Peyer's patch (tissue), 4 donors: ENCODE measurements at regions not wholly inside any gene's neighbourhood (a gene's known extent, or its start where the extent isn't known, plus 50 kb on each side); places are given as distances from the start of the nearest gene placed in this dataset.

ENCODE experiments used
- DNase-seq, 3 donors: peaks; one replicate each; pipeline ENCODE4 v3.0.0-alpha.2; 2017 to 2019
- H3K27ac ChIP-seq, 4 donors: fragments of 200-600 bp; sonication (generic); one replicate each; pipeline ENCODE4 v1.5.1; 2016 to 2019
- H3K27me3 ChIP-seq, 2 donors: fragments of 200-600 bp; sonication (generic); one replicate each; pipeline ENCODE4 v1.5.1; 2019
- H3K36me3 ChIP-seq, 3 donors: fragments of 200-600 bp; sonication (generic); one replicate each; pipeline ENCODE4 v1.5.1; 2016 to 2019
- H3K4me1 ChIP-seq, 4 donors: fragments of 200-600 bp; sonication (generic); one replicate each; pipeline ENCODE4 v1.5.1; 2016 to 2019
- H3K4me3 ChIP-seq, 4 donors: fragments of 200-600 bp; sonication (generic); 1 replicate in 3 of 4; 2 replicates in 1 of 4; pipeline ENCODE4 v1.5.1; 2016 to 2019; ENCODE audit warnings: mild to moderate bottlenecking in 1 of 4
- H3K9me3 ChIP-seq, 4 donors: fragments of 200-600 bp; sonication (generic); one replicate each; pipeline ENCODE4 v1.5.1; 2016 to 2019; ENCODE audit warnings: mild to moderate bottlenecking in 1 of 4
- CTCF ChIP-seq, 6 experiments: fragments of 450-650 bp in 4 of 6; fragments of 200-600 bp in 2 of 6; sonication (generic) in 1 of 6; IDR thresholded peaks; one replicate each; pipeline ENCODE4 v1.5.1; 2017 to 2019; ENCODE audit warnings: antibody characterized with exemption in 6 of 6, mild to moderate bottlenecking in 3 of 6, moderate library complexity in 1 of 6
- POLR2A ChIP-seq, 2 donors: fragments of 450-650 bp; IDR thresholded peaks; one replicate each; pipeline ENCODE4 v1.5.1; 2017; ENCODE audit warnings: antibody characterized with exemption in 2 of 2, mild to moderate bottlenecking in 2 of 2, moderate library complexity in 2 of 2

GRCh38 chr6:167445568-167445967 is 120.7 kb downstream of the TTLL2 start:
- H3K4me3 ChIP-seq, result no peak overlapping the region
- no peaks in the 10 kb centered on the region for H3K9me3 ChIP-seq
- H3K4me1 ChIP-seq, result peaks cover 0 to 17% (median 0%) of the 10 kb centered on the region in 4 donors
- no peak for DNase-seq
- no peak overlapping the region for H3K27ac ChIP-seq
- TF ChIP-seq CTCF (IDR thresholded peaks at IDR 0.05) (no peak), POLR2A (IDR thresholded peaks at IDR 0.05) (no peak)
- no peaks in the 10 kb centered on the region for H3K27me3 ChIP-seq
- no peaks in the 10 kb centered on the region for H3K36me3 ChIP-seq

- no peak for TF ChIP-seq CTCF (IDR thresholded peaks at IDR 0.05)
- TF ChIP-seq POLR2A (IDR thresholded peaks at IDR 0.05), result no peak
- no peaks in the 10 kb centered on the region for H3K27me3 ChIP-seq
- no peaks in the 10 kb centered on the region for H3K9me3 ChIP-seq
- peaks cover 0 to 19% (median 0%) of the 10 kb centered on the region in 4 donors for H3K4me1 ChIP-seq
- no peak overlapping the region for H3K4me3 ChIP-seq
- no peak overlapping the region for H3K27ac ChIP-seq
- DNase-seq, result no peak
- no peaks in the 10 kb centered on the region for H3K36me3 ChIP-seq
These were observed 121.2 kb downstream of the TTLL2 start for GRCh38 chr6:167446046-167446445.

GRCh38 chr6:167446971-167447370 is 122.1 kb downstream of the TTLL2 start:
- Histone ChIP-seq H3K27me3 (no peaks in the 10 kb centered on the region), H3K9me3 (no peaks in the 10 kb centered on the region), H3K36me3 (no peaks in the 10 kb centered on the region), H3K27ac (no peak overlapping the region), H3K4me1 (peaks cover 0 to 19% (median 0%) of the 10 kb centered on the region in 4 donors), H3K4me3 (no peak overlapping the region)
- DNase-seq, result no peak
- TF ChIP-seq POLR2A (IDR thresholded peaks at IDR 0.05) (no peak), CTCF (IDR thresholded peaks at IDR 0.05) (no peak)

GRCh38 chr6:167448378-167448777 is 123.5 kb downstream of the TTLL2 start:
- Histone ChIP-seq H3K4me3 (no peak overlapping the region), H3K36me3 (no peaks in the 10 kb centered on the region), H3K27ac (no peak overlapping the region), H3K4me1 (peaks cover 0 to 19% (median 0%) of the 10 kb centered on the region in 4 donors), H3K9me3 (no peaks in the 10 kb centered on the region), H3K27me3 (no peaks in the 10 kb centered on the region)
- TF ChIP-seq CTCF (IDR thresholded peaks at IDR 0.05), result no peak
- TF ChIP-seq POLR2A (IDR thresholded peaks at IDR 0.05), result no peak
- DNase-seq, result no peak

GRCh38 chr6:167449094-167449861 is 124.4 kb downstream of the TTLL2 start:
- no peak overlapping the region for H3K4me3 ChIP-seq
- no peaks in the 10 kb centered on the region for H3K9me3 ChIP-seq
- no peak for TF ChIP-seq POLR2A (IDR thresholded peaks at IDR 0.05)
- TF ChIP-seq CTCF (IDR thresholded peaks at IDR 0.05), result no peak
- H3K27me3 ChIP-seq, result no peaks in the 10 kb centered on the region
- H3K36me3 ChIP-seq, result no peaks in the 10 kb centered on the region
- DNase-seq, result no peak
- peak overlapping the region in 3 of 4 donors; percentile 23 to 65 (median 48) for H3K27ac ChIP-seq
- peaks cover 0 to 19% (median 0%) of the 10 kb centered on the region in 4 donors for H3K4me1 ChIP-seq
